ENCODE measurements at regions not wholly inside any gene's neighbourhood (a gene's known extent, or its start where the extent isn't known, plus 50 kb on each side); places are given as distances from the start of the nearest gene placed in this dataset.

- TF ChIP-seq CTCF (IDR thresholded peaks at IDR 0.05): no peak
- TF ChIP-seq EP300 (IDR thresholded peaks at IDR 0.05): no peak
- no peak for TF ChIP-seq POLR2AphosphoS5 (IDR thresholded peaks at IDR 0.05)
- no peak for TF ChIP-seq POLR2A (IDR thresholded peaks at IDR 0.05)
Observed at GRCh38 chr7:67901808-67902480, 905.3 kb downstream of the TYW1 start.
